Stimulated activated CD4-positive, alpha-beta T cell treated with anti-CD3 and anti-CD28 coated beads, Interleukin-4, amount 100 ng/mL, for 48 hours (primary cell): ENCODE measurements at regions not wholly inside any gene's neighbourhood (a gene's known extent, or its start where the extent isn't known, plus 50 kb on each side); places are given as distances from the start of the nearest gene placed in this dataset.

Experiments
- DNase-seq, 2 donors: peaks; one replicate each; pipeline ENCODE4 v3.0.0-alpha.2; 2020; ENCODE audit warnings: low read depth in 2 of 2

GRCh38 chr6:92827104-92827503 is 592.3 kb downstream of the EPHA7 start:
- DNase-seq: no peak

- DNase-seq: no peak
Measured at GRCh38 chr6:92826633-92827032, 592.7 kb downstream of the EPHA7 start.

DNA sequence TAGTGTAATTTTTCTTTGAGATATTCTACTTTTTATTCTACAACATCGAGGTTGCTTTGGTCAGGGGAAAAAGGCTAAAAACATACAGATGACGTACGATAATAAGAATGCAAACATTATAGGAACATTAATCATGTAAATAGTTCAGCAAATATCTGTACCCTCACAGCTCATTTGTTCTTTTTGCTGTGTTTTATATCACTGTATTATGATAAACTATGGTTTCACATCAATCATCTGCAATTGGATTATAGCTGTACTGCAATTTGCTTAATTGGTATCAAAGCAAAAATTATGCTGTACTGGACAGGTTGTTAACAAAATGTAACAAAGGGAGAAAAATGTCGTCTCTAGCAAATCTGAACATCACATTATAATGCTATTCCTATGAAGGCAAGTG is 597.1 kb downstream of the EPHA7 start:
- no peak for DNase-seq

- no peak for DNase-seq
Measured at GRCh38 chr6:92820601-92821000, 598.8 kb downstream of the EPHA7 start.

GRCh38 chr6:92810913-92811312 is 608.4 kb downstream of the EPHA7 start:
- DNase-seq: no peak

DNA sequence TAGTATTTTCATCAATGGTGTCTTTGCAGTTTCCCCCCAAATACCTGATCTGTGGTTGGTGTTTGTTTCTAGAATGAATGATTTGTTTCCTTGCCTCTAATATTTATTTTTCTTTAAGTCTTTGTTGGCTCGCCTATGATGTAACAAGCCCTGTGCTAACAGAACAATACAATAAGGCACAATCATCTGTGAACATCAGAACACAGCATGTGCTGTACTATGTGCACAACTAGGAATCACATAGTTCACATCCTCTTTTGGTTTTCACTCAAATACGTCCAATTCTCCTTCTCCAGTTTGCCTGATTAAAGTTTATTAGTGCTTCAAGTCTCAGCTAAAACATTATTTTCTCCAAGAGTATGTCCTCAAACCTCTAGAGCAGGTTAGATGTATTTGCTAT is 613.1 kb downstream of the EPHA7 start:
- no peak for DNase-seq

GRCh38 chr6:92791403-92791802 is 628.0 kb downstream of the EPHA7 start:
- DNase-seq: no peak

- DNase-seq: no peak
Measured at GRCh38 chr6:92790381-92790780, 629.0 kb downstream of the EPHA7 start.

DNA sequence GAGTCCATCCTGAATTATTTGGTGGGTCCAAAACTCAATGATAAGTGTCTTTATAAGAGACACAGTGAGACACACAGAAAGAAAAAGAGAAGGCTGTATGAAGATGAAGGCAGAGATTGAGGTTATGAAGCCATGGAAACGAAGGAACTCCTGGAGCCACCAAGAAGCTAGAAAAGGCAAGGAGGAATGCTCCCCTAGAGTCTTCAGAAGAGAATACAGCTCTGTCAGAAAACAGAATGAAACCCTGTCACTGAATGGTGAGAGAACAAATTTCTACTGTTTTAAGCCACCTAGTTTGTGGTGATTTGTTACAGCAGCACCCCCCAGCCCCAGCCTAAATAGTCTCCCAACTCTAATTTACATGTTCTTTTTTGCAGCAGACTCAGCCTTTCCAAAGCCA is 635.1 kb downstream of the EPHA7 start:
- no peak for DNase-seq

GRCh38 chr6:92779746-92780145 is 639.6 kb downstream of the EPHA7 start:
- no peak for DNase-seq

GRCh38 chr6:92777146-92777740 is 642.1 kb downstream of the EPHA7 start:
- DNase-seq: no peak

DNA sequence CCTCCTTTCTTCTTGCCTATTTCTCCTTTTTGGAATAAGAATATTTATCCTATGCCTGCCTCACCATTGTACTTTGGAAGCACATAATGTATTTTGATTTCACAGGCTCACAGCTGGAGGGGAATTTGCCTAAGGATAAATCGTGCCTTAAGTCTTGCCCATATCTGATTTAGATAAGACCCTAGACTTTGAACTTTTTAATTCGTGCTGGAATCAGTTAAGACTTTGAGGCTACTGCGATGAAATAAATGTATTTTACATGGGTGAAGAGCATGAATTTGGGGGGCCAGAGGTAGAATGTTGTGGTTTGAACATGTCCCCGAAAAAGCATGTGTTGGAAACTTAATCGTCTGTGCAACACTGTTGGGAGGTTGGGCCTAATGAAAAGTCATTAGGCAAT is 648.8 kb downstream of the EPHA7 start:
- no peak for DNase-seq

- no peak for DNase-seq
Measured at GRCh38 chr6:92767101-92767500, 652.3 kb downstream of the EPHA7 start.

- no peak for DNase-seq
Measured at GRCh38 chr6:92763680-92764079, 655.7 kb downstream of the EPHA7 start.

- DNase-seq: no peak
Measured at GRCh38 chr6:92763274-92763584, 656.1 kb downstream of the EPHA7 start.

DNA sequence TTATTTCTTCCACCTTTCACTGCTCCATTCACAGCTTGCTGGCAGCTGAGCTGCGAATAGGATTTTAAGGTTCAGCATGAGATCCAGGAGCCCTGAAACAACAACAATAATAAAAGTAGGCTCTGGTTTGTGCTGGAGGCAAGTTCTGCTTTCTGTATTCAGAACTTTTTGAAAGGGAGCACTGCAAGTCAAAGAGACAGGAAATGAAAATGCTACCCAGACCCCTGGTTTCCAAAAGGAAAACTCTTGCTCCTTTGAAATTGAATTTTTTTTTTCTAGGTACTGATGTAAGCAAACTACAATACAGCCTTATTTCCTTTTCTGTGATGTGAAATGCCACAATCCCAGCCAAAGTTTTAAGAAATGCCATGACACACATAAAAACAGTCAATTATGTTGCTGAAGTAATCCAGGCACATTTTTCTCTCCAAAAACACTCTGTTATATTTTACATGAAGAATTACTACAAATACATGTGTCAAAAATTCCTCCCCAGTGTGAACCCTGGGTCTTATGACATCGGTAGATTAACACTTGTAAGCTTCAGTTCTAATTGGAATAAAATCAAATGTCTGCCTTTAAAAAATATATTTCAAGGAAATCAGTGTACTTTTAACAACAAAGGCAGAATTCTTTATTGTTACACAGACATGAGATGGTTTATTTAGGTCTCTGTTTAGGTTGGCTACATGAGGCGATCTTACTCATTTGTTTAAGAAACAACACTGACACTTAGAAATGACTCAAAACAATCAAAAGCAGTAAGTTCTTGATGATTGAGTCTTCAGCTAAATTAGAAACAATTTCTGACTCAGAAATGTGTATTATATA is 656.7 kb downstream of the EPHA7 start:
- DNase-seq: no peak

- DNase-seq: no peak
Measured at GRCh38 chr6:92759178-92759577, 660.2 kb downstream of the EPHA7 start.

- DNase-seq: no peak
Measured at GRCh38 chr6:92757925-92758324, 661.4 kb downstream of the EPHA7 start.

DNA sequence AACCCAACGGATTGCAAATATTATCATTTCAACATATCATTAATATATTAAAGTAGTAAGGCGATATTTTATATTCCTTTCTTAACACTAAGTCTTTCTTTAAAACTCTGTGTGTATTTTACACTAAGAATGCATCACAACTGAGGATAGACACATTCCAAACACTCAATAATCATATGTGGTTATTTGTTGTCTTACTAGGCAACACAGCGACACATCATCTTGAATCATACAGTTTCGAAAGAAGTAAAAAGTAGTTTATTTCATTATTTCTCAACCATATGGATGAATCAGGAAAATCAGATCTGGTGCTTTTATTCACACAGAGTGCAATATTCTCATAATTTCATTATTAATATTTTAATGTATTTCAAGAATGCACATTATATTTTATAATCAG is 662.4 kb downstream of the EPHA7 start:
- no peak for DNase-seq

- no peak for DNase-seq
Measured at GRCh38 chr6:92753956-92754355, 665.4 kb downstream of the EPHA7 start.

- DNase-seq: no peak
Measured at GRCh38 chr6:92752114-92752513, 667.2 kb downstream of the EPHA7 start.

DNA sequence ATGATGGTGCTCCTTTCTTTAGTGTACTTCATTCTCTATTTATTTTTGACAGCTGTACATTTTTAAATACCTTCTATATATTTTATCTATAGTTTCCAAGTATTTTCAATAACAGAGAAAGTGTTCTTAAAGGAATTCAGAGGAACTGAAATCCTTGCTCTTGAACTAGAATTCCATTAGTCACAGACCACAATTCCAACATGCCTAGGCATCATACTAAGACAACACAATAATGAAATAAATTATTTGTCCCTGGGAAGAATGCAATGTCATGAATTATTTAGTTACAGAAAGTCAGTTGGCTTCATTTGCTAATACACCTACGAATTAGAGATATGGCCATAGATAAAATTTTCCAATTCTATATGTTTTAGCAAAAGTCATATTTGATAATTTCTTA is 671.2 kb downstream of the EPHA7 start:
- DNase-seq: no peak

GRCh38 chr6:92737983-92738382 is 681.4 kb downstream of the EPHA7 start:
- DNase-seq: no peak
